ENCODE measurements at regions not wholly inside any gene's neighbourhood (a gene's known extent, or its start where the extent isn't known, plus 50 kb on each side); places are given as distances from the start of the nearest gene placed in this dataset.

GRCh38 chr12:130016194-130016593 lies 112.4 kb upstream of the TMEM132D start:
- Histone ChIP-seq H4K91ac (replicated peaks; ENCODE audit: insufficient read length, low read length) (no peak overlapping the region), H3K9ac (replicated peaks in 1 of 4; ENCODE audit: extremely low read depth in 1 of 4, low read depth in 3 of 4, low read length in 3 of 4) (no peak overlapping the region), H3K27ac (ENCODE audit: low read depth, low read length) (no peak overlapping the region), H3K79me1 (ENCODE audit: low read depth, low read length) (no peaks in the 10 kb centered on the region), H3K56ac (replicated peaks; ENCODE audit: insufficient read length, low read depth, low read length) (no peak overlapping the region), H4K20me1 (replicated peaks in 1 of 2; ENCODE audit: control insufficient read depth in 1 of 2, insufficient read depth in 2 of 2, low read length in 2 of 2) (no peaks in the 10 kb centered on the region), H3K4me3 (ENCODE audit: extremely low read depth in 1 of 4, insufficient read depth in 2 of 4, low read depth in 3 of 4, low read length in 4 of 4) (no peak overlapping the region), H3K9me3 (ENCODE audit: insufficient read depth in 2 of 2, low read depth in 1 of 2, low read length in 1 of 2) (no peaks in the 10 kb centered on the region), H3K27me3 (replicated peaks in 1 of 4; ENCODE audit: control insufficient read depth in 3 of 4, extremely low read depth in 1 of 4, insufficient read depth in 3 of 4, low read length in 3 of 4) (peaks cover 0 to 6% (median 4%) of the 10 kb centered on the region in 4 experiments; a peak in 3 of 7 replicates), H3K4ac (replicated peaks; ENCODE audit: insufficient read length, low read depth, low read length) (no peak overlapping the region), H2BK12ac (ENCODE audit: low read depth, low read length) (no peak overlapping the region), H3K23me2 (ENCODE audit: low read depth, low read length) (peaks cover 6% of the 10 kb centered on the region; the same call in 1 of the 2 replicates), H3K14ac (ENCODE audit: insufficient read length) (no peak overlapping the region), H3K23ac (ENCODE audit: insufficient read length) (no peak overlapping the region), H3K79me2 (ENCODE audit: control insufficient read depth in 1 of 2, insufficient read depth in 2 of 2, low read length in 2 of 2) (no peaks in the 10 kb centered on the region), H2BK15ac (ENCODE audit: low read length) (no peak overlapping the region), H3K36me3 (ENCODE audit: control insufficient read depth in 2 of 4, insufficient read depth in 4 of 4, low read length in 3 of 4) (no peaks in the 10 kb centered on the region; a peak in 1 of 8 replicates), H2BK5ac (ENCODE audit: low read depth, low read length) (no peak overlapping the region), H4K8ac (ENCODE audit: extremely low read depth, insufficient read depth, low read length) (no peak overlapping the region), H4K5ac (ENCODE audit: insufficient read length, low read depth, low read length) (no peak overlapping the region), H2BK20ac (ENCODE audit: low read length) (no peak overlapping the region), H2AK5ac (ENCODE audit: low read depth, low read length) (no peak overlapping the region), H2AFZ (ENCODE audit: low read length) (no peak overlapping the region), H2BK120ac (replicated peaks; ENCODE audit: low read depth, low read length) (no peak overlapping the region), H3K4me2 (ENCODE audit: insufficient read depth in 1 of 2, low read depth in 2 of 2, low read length in 2 of 2) (no peak overlapping the region), H3K18ac (ENCODE audit: extremely low read depth, low read length) (no peak overlapping the region), H3K4me1 (replicated peaks in 1 of 4; ENCODE audit: control insufficient read depth in 3 of 4, insufficient read depth in 4 of 4, low read length in 3 of 4) (peaks cover 0 to 11% (median 5%) of the 10 kb centered on the region in 4 experiments; a peak in 3 of 7 replicates)
- CTCF ChIA-PET (ENCODE audit: partially characterized antibody) = interaction anchor here (0.9 to 10.0 kb wide), 7 partner anchors 11 to 1047 kb away, joined by 3 to 89 read pairs (median 52); no protein-coding TSS in a partner anchor
- DNase-seq (ENCODE audit: low read depth in 1 of 2, low spot score in 2 of 2) = no peak
- 90% methylated on average over 5 of the region's 5 CpGs; no CpG with 5 or more reads in 1 of the 2 experiments for WGBS, 2 experiments (ENCODE audit: extremely low coverage in 1 of 2, insufficient coverage in 1 of 2, insufficient read length in 1 of 2, insufficient replicate concordance in 2 of 2, low coverage in 1 of 2, low lambda C conversion rate in 2 of 2, missing lambda C conversion rate in 1 of 2)
- no peak for FAIRE-seq
- POLR2A ChIA-PET (ENCODE audit: partially characterized antibody) = interaction anchor here (0.6 kb wide), 1 partner anchor 1097 kb away, joined by 4 read pairs; no protein-coding TSS in a partner anchor
- TF ChIP-seq RFX5 (IDR thresholded peaks at IDR 0.05; ENCODE audit: borderline replicate concordance, low read depth, low read length) (no peak), BACH1 (IDR thresholded peaks at IDR 0.05; ENCODE audit: low read length) (no peak), JUN (IDR thresholded peaks at IDR 0.05; ENCODE audit: low read depth, low read length) (no peak), SP4 (IDR thresholded peaks at IDR 0.05; ENCODE audit: low read length) (no peak), KDM1A (IDR thresholded peaks at IDR 0.05; ENCODE audit: borderline replicate concordance, low read length) (no peak), PHF8 (conservative IDR thresholded peaks at IDR 0.05; ENCODE audit: low read depth, low read length) (no peak), MAFK (IDR thresholded peaks at IDR 0.05; ENCODE audit: low read depth, low read length) (no peak), SRF (IDR thresholded peaks at IDR 0.05; ENCODE audit: low read depth, low read length) (no peak), EP300 (IDR thresholded peaks at IDR 0.05; ENCODE audit: borderline replicate concordance in 1 of 2, low read depth in 2 of 2, low read length in 2 of 2) (no peak), YY1 (IDR thresholded peaks at IDR 0.05; ENCODE audit: low read depth, low read length) (no peak), KDM5A (IDR thresholded peaks at IDR 0.05; ENCODE audit: low read length) (no peak), RXRA (IDR thresholded peaks at IDR 0.05; ENCODE audit: insufficient read depth, low read depth, low read length) (no peak), RBBP5 (IDR thresholded peaks at IDR 0.05; ENCODE audit: borderline replicate concordance, low read depth, low read length) (no peak)
- TF ChIP-seq, protein P1, sequence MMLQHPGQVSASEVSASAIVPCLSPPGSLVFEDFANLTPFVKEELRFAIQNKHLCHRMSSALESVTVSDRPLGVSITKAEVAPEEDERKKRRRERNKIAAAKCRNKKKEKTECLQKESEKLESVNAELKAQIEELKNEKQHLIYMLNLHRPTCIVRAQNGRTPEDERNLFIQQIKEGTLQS (IDR thresholded peaks at IDR 0.05; ENCODE audit: insufficient read depth, low read depth, low read length) = no peak

Data from H1 (cell line).